Liver (tissue), 3 donors: ENCODE measurements at regions not wholly inside any gene's neighbourhood (a gene's known extent, or its start where the extent isn't known, plus 50 kb on each side); places are given as distances from the start of the nearest gene placed in this dataset.

Experiments
- TAF1 ChIP-seq: conservative IDR thresholded peaks from 2 replicates; pipeline ENCODE4 v1.6.1; 2016; ENCODE audit warnings: antibody characterized with exemption, mild to moderate bottlenecking
- YY1 ChIP-seq: IDR thresholded peaks from 2 replicates; pipeline ENCODE4 v1.6.1; 2016; ENCODE audit warnings: antibody characterized with exemption, mild to moderate bottlenecking
- TF ChIP-seq, protein P1 (sequence below): fragments of 150-350 bp; IDR thresholded peaks from 2 replicates; pipeline ENCODE4 v1.5.1; 2017; ENCODE audit warnings: improper control_type of control experiment, low read depth, low read length; ENCODE audit not compliant: missing input control
- donor health status: healthy.
- donor health status: healthy.

DNA sequence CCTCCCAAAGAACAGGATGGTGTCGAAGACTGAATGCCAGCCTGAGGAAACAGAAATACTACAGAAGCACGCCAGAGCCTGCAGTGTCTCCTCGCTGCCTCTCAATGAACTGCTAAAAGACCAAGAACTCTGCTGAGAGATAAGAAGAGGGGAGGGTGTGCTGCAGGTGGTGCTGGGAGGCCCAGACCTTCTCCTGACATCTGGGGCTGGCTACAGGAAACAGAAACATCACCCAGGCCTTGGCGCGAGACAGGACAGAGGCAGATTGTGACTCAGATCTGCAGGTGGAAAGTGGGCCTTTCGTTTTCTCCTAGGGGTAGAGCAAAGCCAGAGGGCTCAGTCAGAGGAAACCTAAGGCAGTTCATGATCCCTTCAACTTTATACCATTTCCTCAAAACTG, 250.3 kb upstream of the TCF4 start:
- TF ChIP-seq, protein P1, sequence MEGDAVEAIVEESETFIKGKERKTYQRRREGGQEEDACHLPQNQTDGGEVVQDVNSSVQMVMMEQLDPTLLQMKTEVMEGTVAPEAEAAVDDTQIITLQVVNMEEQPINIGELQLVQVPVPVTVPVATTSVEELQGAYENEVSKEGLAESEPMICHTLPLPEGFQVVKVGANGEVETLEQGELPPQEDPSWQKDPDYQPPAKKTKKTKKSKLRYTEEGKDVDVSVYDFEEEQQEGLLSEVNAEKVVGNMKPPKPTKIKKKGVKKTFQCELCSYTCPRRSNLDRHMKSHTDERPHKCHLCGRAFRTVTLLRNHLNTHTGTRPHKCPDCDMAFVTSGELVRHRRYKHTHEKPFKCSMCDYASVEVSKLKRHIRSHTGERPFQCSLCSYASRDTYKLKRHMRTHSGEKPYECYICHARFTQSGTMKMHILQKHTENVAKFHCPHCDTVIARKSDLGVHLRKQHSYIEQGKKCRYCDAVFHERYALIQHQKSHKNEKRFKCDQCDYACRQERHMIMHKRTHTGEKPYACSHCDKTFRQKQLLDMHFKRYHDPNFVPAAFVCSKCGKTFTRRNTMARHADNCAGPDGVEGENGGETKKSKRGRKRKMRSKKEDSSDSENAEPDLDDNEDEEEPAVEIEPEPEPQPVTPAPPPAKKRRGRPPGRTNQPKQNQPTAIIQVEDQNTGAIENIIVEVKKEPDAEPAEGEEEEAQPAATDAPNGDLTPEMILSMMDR = no peak
- TF ChIP-seq TAF1 (no peak), YY1 (no peak)
